GDM1 (cell line): ENCODE measurements at regions not wholly inside any gene's neighbourhood (a gene's known extent, or its start where the extent isn't known, plus 50 kb on each side); places are given as distances from the start of the nearest gene placed in this dataset.

ENCODE experiments used
- DNase-seq: peaks from one replicate; lab custom pipeline; 2025; lab: John Stamatoyannopoulos, UW

GRCh38 chr17:5635949-5636348 is 51.6 kb upstream of the NLRP1 start:
- no peak for DNase-seq

GRCh38 chr17:5638596-5638995 is 54.3 kb upstream of the NLRP1 start:
- DNase-seq = no peak

GRCh38 chr17:5640726-5641125 is 56.4 kb upstream of the NLRP1 start:
- no peak for DNase-seq

- DNase-seq = no peak
Measured at GRCh38 chr17:5642752-5643151, 58.4 kb upstream of the NLRP1 start.

GRCh38 chr17:5644065-5644464 is 59.8 kb upstream of the NLRP1 start:
- DNase-seq = no peak

- DNase-seq = no peak
Measured at GRCh38 chr17:5651348-5651747, 67.0 kb upstream of the NLRP1 start.

GRCh38 chr17:5661491-5662125 is 77.3 kb upstream of the NLRP1 start:
- no peak for DNase-seq

- no peak for DNase-seq
Measured at GRCh38 chr17:5662409-5663085, 78.2 kb upstream of the NLRP1 start.

GRCh38 chr17:5665164-5665563 is 80.9 kb upstream of the NLRP1 start:
- DNase-seq = no peak

- DNase-seq = no peak
Measured at GRCh38 chr17:5667871-5668270, 83.6 kb upstream of the NLRP1 start.

GRCh38 chr17:5668557-5669138 is 84.3 kb upstream of the NLRP1 start:
- DNase-seq = no peak

GRCh38 chr17:5669191-5669590 is 84.9 kb upstream of the NLRP1 start:
- DNase-seq = no peak

- DNase-seq = no peak
Measured at GRCh38 chr17:5672141-5672540, 87.8 kb upstream of the NLRP1 start.

- DNase-seq = no peak
Measured at GRCh38 chr17:5672815-5673430, 88.6 kb upstream of the NLRP1 start.

- no peak for DNase-seq
Measured at GRCh38 chr17:5675625-5676421, 91.5 kb upstream of the NLRP1 start.

GRCh38 chr17:5677620-5678019 is 93.3 kb upstream of the NLRP1 start:
- no peak for DNase-seq

GRCh38 chr17:5678171-5678570 is 93.9 kb upstream of the NLRP1 start:
- DNase-seq = no peak

- no peak for DNase-seq
Measured at GRCh38 chr17:5680766-5681165, 96.5 kb upstream of the NLRP1 start.

- DNase-seq = no peak
Measured at GRCh38 chr17:5683241-5683640, 98.9 kb upstream of the NLRP1 start.

GRCh38 chr17:5686074-5686635 is 101.8 kb upstream of the NLRP1 start:
- DNase-seq = no peak

- no peak for DNase-seq
Measured at GRCh38 chr17:5687646-5688045, 103.3 kb upstream of the NLRP1 start.

GRCh38 chr17:5693821-5694220 is 109.5 kb upstream of the NLRP1 start:
- DNase-seq = no peak
